ENCODE measurements at regions not wholly inside any gene's neighbourhood (a gene's known extent, or its start where the extent isn't known, plus 50 kb on each side); places are given as distances from the start of the nearest gene placed in this dataset.

DNA sequence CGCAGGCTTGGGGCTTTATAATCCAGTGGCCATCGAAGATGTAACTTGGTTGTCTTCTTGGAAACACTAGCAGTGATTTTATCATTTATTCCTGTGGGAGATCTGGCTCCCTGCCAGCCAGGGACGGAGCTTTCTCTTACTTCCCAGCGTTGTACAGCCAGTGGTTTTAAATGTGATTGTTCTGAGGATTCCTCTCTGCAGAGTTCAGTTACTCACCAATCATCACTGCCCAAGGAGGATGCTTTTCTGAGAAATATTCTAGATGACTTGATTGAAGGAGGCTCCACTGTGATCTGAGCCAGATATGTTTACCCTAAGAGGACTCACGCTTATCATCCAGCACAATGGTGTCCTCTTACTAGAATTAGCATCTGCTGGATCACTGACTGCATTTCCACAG lies 744.3 kb downstream of the RNF144A start:
- no peaks in the 10 kb centered on the region for H3K27me3 Mint-ChIP-seq (ENCODE audit: insufficient read depth, unreplicated experiment)
- BruUV-seq (replicated peaks): no TSS peak
- ChIA-PET POLR2A (no interaction called here), CTCF (no interaction called here)
- H3K9me3 Mint-ChIP-seq (ENCODE audit: unreplicated experiment): peaks cover 16% of the 10 kb centered on the region
- Histone ChIP-seq H3K9me3 (no peaks in the 10 kb centered on the region), H3K4me1 (no peaks in the 10 kb centered on the region), H3K4me3 (ENCODE audit: low read depth, low read length) (no peak overlapping the region), H3K27me3 (replicated peaks; ENCODE audit: control insufficient read depth, insufficient read depth, low read length) (no peaks in the 10 kb centered on the region), H3K36me3 (ENCODE audit: control insufficient read depth, insufficient read depth, low read length) (no peaks in the 10 kb centered on the region)
- H3K4me3 Mint-ChIP-seq (ENCODE audit: unreplicated experiment): no peak overlapping the region
- H3K36me3 Mint-ChIP-seq (ENCODE audit: insufficient read depth, unreplicated experiment): no peaks in the 10 kb centered on the region
- no peak overlapping the region for H3K27ac Mint-ChIP-seq (ENCODE audit: unreplicated experiment)
- intact Hi-C loops (cut with micrococcal nuclease; ENCODE audit: unreplicated experiment): no loop called here
- H3K4me1 Mint-ChIP-seq (ENCODE audit: low read depth, unreplicated experiment): no peaks in the 10 kb centered on the region
- TF ChIP-seq CTCF (IDR thresholded peaks at IDR 0.05; ENCODE audit: insufficient read depth in 1 of 2, low read depth in 1 of 2, low read length in 1 of 2, severe bottlenecking in 1 of 2, unreplicated experiment in 1 of 2): no peak
- no peak for DNase-seq

DNA sequence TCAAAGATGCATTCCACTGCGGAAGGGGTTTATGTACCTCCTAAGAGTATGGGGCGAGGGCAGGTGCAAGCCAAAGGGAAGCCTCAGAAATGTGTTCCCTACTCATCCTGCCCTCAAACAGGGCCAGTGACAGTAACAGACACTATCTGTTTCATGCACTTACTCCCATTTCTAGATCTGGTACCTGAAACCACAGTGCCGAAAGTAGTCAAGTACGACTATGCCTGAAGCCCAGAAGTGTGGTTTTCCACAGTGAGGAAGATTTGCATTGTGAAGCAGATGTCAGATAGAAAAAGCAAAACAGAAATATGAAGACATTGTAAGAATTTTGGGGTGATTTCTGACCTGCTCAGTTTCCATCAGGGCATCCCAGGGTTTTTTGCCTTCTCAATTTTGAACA lies 748.7 kb downstream of the RNF144A start:
- intact Hi-C loops (cut with micrococcal nuclease; ENCODE audit: unreplicated experiment): no loop called here
- peaks cover 6% of the 10 kb centered on the region for H3K9me3 Mint-ChIP-seq (ENCODE audit: unreplicated experiment)

DNA sequence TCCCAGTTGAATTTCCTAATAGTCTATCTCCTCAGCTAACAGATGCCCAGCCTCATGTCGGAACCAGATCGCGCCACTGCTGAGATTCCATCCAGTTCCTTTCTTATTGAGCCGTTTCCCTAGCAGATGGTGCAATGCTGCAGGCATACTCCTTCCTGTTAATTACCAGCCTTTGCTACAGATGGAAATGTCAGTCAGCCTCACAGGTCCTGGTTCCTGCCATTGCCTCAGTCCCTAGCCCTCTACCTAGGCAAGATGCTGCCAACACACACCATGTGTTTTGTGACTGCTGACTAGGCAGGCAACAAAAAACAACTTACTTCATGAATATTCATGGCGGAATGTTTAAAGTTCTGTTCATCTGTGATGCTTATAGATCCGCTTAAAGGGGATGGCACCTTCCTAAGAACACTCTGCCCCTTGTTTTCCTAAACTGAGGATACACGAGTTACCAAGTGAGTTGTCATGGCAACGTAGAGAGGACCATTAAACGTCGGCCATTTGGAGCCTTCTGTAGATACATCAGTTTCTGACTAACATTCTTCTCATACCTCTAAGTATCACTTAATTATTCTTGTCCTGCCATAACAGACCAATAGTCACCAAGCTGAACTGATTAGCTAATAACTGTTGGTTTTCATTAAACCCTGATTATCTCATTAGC lies 749.5 kb downstream of the RNF144A start:
- ChIA-PET CTCF (no interaction called here), POLR2A (no interaction called here)
- TF ChIP-seq CTCF (IDR thresholded peaks at IDR 0.05; ENCODE audit: insufficient read depth in 1 of 2, low read depth in 1 of 2, low read length in 1 of 2, severe bottlenecking in 1 of 2, unreplicated experiment in 1 of 2): no peak
- Histone ChIP-seq H3K4me1 (no peaks in the 10 kb centered on the region), H3K27me3 (replicated peaks; ENCODE audit: control insufficient read depth, insufficient read depth, low read length) (no peaks in the 10 kb centered on the region), H3K9me3 (no peaks in the 10 kb centered on the region), H3K36me3 (ENCODE audit: control insufficient read depth, insufficient read depth, low read length) (no peaks in the 10 kb centered on the region), H3K4me3 (ENCODE audit: low read depth, low read length) (no peak overlapping the region)
- H3K36me3 Mint-ChIP-seq (ENCODE audit: insufficient read depth, unreplicated experiment): no peaks in the 10 kb centered on the region
- DNase-seq: no peak
- no TSS peak for BruUV-seq (replicated peaks)
- H3K4me1 Mint-ChIP-seq (ENCODE audit: low read depth, unreplicated experiment): no peaks in the 10 kb centered on the region
- no peaks in the 10 kb centered on the region for H3K27me3 Mint-ChIP-seq (ENCODE audit: insufficient read depth, unreplicated experiment)
- H3K27ac Mint-ChIP-seq (ENCODE audit: unreplicated experiment): no peak overlapping the region
- intact Hi-C loops (cut with micrococcal nuclease; ENCODE audit: unreplicated experiment): no loop called here
- no peak overlapping the region for H3K4me3 Mint-ChIP-seq (ENCODE audit: unreplicated experiment)
- peaks cover 6% of the 10 kb centered on the region for H3K9me3 Mint-ChIP-seq (ENCODE audit: unreplicated experiment)

More for the DNA sequence above, 748.7 kb downstream of the RNF144A start:
- H3K27ac Mint-ChIP-seq (ENCODE audit: unreplicated experiment): no peak overlapping the region
- Histone ChIP-seq H3K4me1 (no peaks in the 10 kb centered on the region), H3K27me3 (replicated peaks; ENCODE audit: control insufficient read depth, insufficient read depth, low read length) (no peaks in the 10 kb centered on the region), H3K36me3 (ENCODE audit: control insufficient read depth, insufficient read depth, low read length) (no peaks in the 10 kb centered on the region), H3K4me3 (ENCODE audit: low read depth, low read length) (no peak overlapping the region), H3K9me3 (no peaks in the 10 kb centered on the region)
- ChIA-PET POLR2A (no interaction called here), CTCF (no interaction called here)
- no peak overlapping the region for H3K4me3 Mint-ChIP-seq (ENCODE audit: unreplicated experiment)
- H3K27me3 Mint-ChIP-seq (ENCODE audit: insufficient read depth, unreplicated experiment): no peaks in the 10 kb centered on the region
- DNase-seq: no peak
- no peaks in the 10 kb centered on the region for H3K36me3 Mint-ChIP-seq (ENCODE audit: insufficient read depth, unreplicated experiment)
- no TSS peak for BruUV-seq (replicated peaks)
- H3K4me1 Mint-ChIP-seq (ENCODE audit: low read depth, unreplicated experiment): no peaks in the 10 kb centered on the region
- TF ChIP-seq CTCF (IDR thresholded peaks at IDR 0.05; ENCODE audit: insufficient read depth in 1 of 2, low read depth in 1 of 2, low read length in 1 of 2, severe bottlenecking in 1 of 2, unreplicated experiment in 1 of 2): no peak

All from Caco-2 (cell line).